Glutamatergic neuron (in vitro differentiated cells): ENCODE measurements at regions not wholly inside any gene's neighbourhood (a gene's known extent, or its start where the extent isn't known, plus 50 kb on each side); places are given as distances from the start of the nearest gene placed in this dataset.
"Not testable (repeated sequence)": the region's sequence is repeated elsewhere in the genome, so short reads cannot be mapped to it uniquely, and the experiment has no call there.

Experiments used
- DNase-seq: peaks from one replicate; pipeline ENCODE4 v3.0.0; 2022
- H3K27ac Mint-ChIP-seq: one replicate; pipeline ENCODE4 v1.8.0; 2020; ENCODE audit warnings: mild to moderate bottlenecking, mixed read lengths, inconsistent platforms; ENCODE audit not compliant: unreplicated experiment
- H3K27me3 Mint-ChIP-seq: one replicate; pipeline ENCODE4 v1.8.0; 2020; ENCODE audit warnings: mild to moderate bottlenecking, moderate library complexity, mixed read lengths, inconsistent platforms; ENCODE audit not compliant: unreplicated experiment
- H3K36me3 Mint-ChIP-seq: one replicate; pipeline ENCODE4 v1.8.0; 2020; ENCODE audit warnings: mild to moderate bottlenecking, mixed read lengths, inconsistent platforms; ENCODE audit not compliant: unreplicated experiment
- H3K4me1 Mint-ChIP-seq: one replicate; pipeline ENCODE4 v1.8.0; 2020; ENCODE audit warnings: mild to moderate bottlenecking, low read depth, mixed read lengths, inconsistent platforms; ENCODE audit not compliant: unreplicated experiment
- H3K4me3 Mint-ChIP-seq: one replicate; pipeline ENCODE4 v1.8.0; 2020; ENCODE audit warnings: mild to moderate bottlenecking, mixed read lengths, inconsistent platforms; ENCODE audit not compliant: unreplicated experiment
- H3K9me3 Mint-ChIP-seq: one replicate; pipeline ENCODE4 v1.8.0; 2020; ENCODE audit warnings: mild to moderate bottlenecking, moderate library complexity, mixed read lengths, inconsistent platforms; ENCODE audit not compliant: unreplicated experiment
- CTCF ChIP-seq: fragments of 200-600 bp; sonication (generic); IDR thresholded peaks from one replicate; pipeline ENCODE4 v1.5.0; 2021; ENCODE audit not compliant: partially characterized antibody, unreplicated experiment

GRCh38 chr9:124084087-124084486, 72.5 kb downstream of the LHX2 start:
- TF ChIP-seq CTCF, result no peak
- H3K9me3 Mint-ChIP-seq, result no peaks in the 10 kb centered on the region
- H3K27ac Mint-ChIP-seq, result no peak overlapping the region
- H3K36me3 Mint-ChIP-seq, result peaks cover 11% of the 10 kb centered on the region
- no peaks in the 10 kb centered on the region for H3K27me3 Mint-ChIP-seq
- H3K4me1 Mint-ChIP-seq, result peaks cover 5% of the 10 kb centered on the region
- no peak overlapping the region for H3K4me3 Mint-ChIP-seq
- DNase-seq, result no peak

GRCh38 chr9:124087226-124087625, 75.7 kb downstream of the LHX2 start:
- DNase-seq, result no peak
- TF ChIP-seq CTCF, result no peak
- Mint-ChIP-seq H3K36me3 (peaks cover 11% of the 10 kb centered on the region), H3K27me3 (peaks cover 2% of the 10 kb centered on the region), H3K27ac (no peak overlapping the region), H3K4me3 (no peak overlapping the region), H3K9me3 (peaks cover 1% of the 10 kb centered on the region), H3K4me1 (no peaks in the 10 kb centered on the region)

- H3K9me3 Mint-ChIP-seq, result peaks cover 3% of the 10 kb centered on the region
- TF ChIP-seq CTCF, result no peak
- H3K27ac Mint-ChIP-seq, result no peak overlapping the region
- DNase-seq, result no peak
- H3K27me3 Mint-ChIP-seq, result peaks cover 2% of the 10 kb centered on the region
- H3K4me3 Mint-ChIP-seq, result no peak overlapping the region
- H3K4me1 Mint-ChIP-seq, result no peaks in the 10 kb centered on the region
- H3K36me3 Mint-ChIP-seq, result peaks cover 11% of the 10 kb centered on the region
These were observed 76.9 kb downstream of the LHX2 start for GRCh38 chr9:124088476-124088837.

- not testable (repeated sequence) for DNase-seq, H3K9me3 Mint-ChIP-seq, H3K27me3 Mint-ChIP-seq, H3K4me3 Mint-ChIP-seq, H3K4me1 Mint-ChIP-seq, H3K27ac Mint-ChIP-seq
- H3K36me3 Mint-ChIP-seq, result peaks cover 11% of the 10 kb centered on the region
These were observed 78.3 kb downstream of the LHX2 start for GRCh38 chr9:124089631-124090488.

- TF ChIP-seq CTCF, result no peak
- Mint-ChIP-seq H3K4me3 (no peak overlapping the region), H3K9me3 (peaks cover 4% of the 10 kb centered on the region), H3K27me3 (peaks cover 7% of the 10 kb centered on the region), H3K27ac (no peak overlapping the region), H3K4me1 (peaks cover 3% of the 10 kb centered on the region), H3K36me3 (no peaks in the 10 kb centered on the region)
- DNase-seq, result no peak
These were observed 86.8 kb downstream of the LHX2 start for GRCh38 chr9:124098141-124098905.
